Endothelial cell of umbilical vein (primary cell): ENCODE measurements at regions not wholly inside any gene's neighbourhood (a gene's known extent, or its start where the extent isn't known, plus 50 kb on each side); places are given as distances from the start of the nearest gene placed in this dataset.

Experiments
- BruUV-seq: library from RNA; stranded (reverse); fragments of 400-500 nt; replicated peaks from 2 replicates; lab custom pipeline; 2021; lab: Mats Ljungman, UMichigan
- CTCF ChIA-PET: fragments of 300-600, 350-600 bp; sonication (Branson Sonifier 250); formaldehyde crosslinking; loops from one replicate; lab custom pipeline; 2021; ENCODE audit warnings: antibody characterized with exemption, inconsistent platforms; lab: Charles Lee
- POLR2A ChIA-PET: fragments of 300-600, 350-600 bp; sonication (Branson Sonifier 250); formaldehyde crosslinking; loops from one replicate; lab custom pipeline; 2021; ENCODE audit warnings: antibody characterized with exemption, inconsistent platforms; lab: Charles Lee
- DNase-seq: peaks from one replicate; pipeline ENCODE4 v3.0.0-alpha.2; 2011; ENCODE audit warnings: low read depth, low spot score
- FAIRE-seq: peaks from 2 replicates; lab custom pipeline; 2011; peaks lifted over from hg19 to GRCh38; lab: Jason Lieb, UNC
- H2AFZ ChIP-seq: 2 replicates; pipeline ENCODE4 v1.6.0; 2012; ENCODE audit warnings: low read depth, low read length, control low read depth, inconsistent platforms
- H3K27ac ChIP-seq: 2 replicates; pipeline ENCODE4 v1.5.1; 2011; ENCODE audit warnings: low read depth, mild to moderate bottlenecking, control low read depth, low read length, moderate library complexity; ENCODE audit not compliant: insufficient read depth
- H3K27me3 ChIP-seq, 2 experiments: 2 replicates each; pipeline versions ENCODE4 v1.6.0 to v1.6.1; 2011; ENCODE audit warnings: low read length in 2 of 2, mixed read lengths in 1 of 2; ENCODE audit not compliant: control insufficient read depth in 2 of 2, insufficient read depth in 2 of 2
- H3K36me3 ChIP-seq, 2 experiments: 2 replicates in 1 of 2; 3 replicates in 1 of 2; pipeline ENCODE4 v1.5.1; 2011; ENCODE audit warnings: low read length in 2 of 2, mild to moderate bottlenecking in 1 of 2, moderate library complexity in 1 of 2; ENCODE audit not compliant: control insufficient read depth in 2 of 2, insufficient read depth in 2 of 2; ENCODE audit errors: extremely low read depth in 1 of 2
- H3K4me1 ChIP-seq: 3 replicates; pipeline ENCODE4 v1.5.1; 2011; ENCODE audit warnings: mild to moderate bottlenecking, low read length; ENCODE audit not compliant: control insufficient read depth, insufficient read depth; ENCODE audit errors: extremely low read depth
- H3K4me2 ChIP-seq: 2 replicates; pipeline ENCODE4 v1.6.1; 2011; ENCODE audit warnings: low read length, control low read depth, mixed read lengths; ENCODE audit not compliant: insufficient read depth
- H3K4me3 ChIP-seq, 3 experiments: fragments of 200-600 bp in 1 of 3; sonication (generic), shearing (Covaris generic) in 1 of 3; replicated peaks in 1 of 3; 2 replicates each; pipeline ENCODE4 v1.5.1; 2011 to 2016; ENCODE audit warnings: control low read depth in 3 of 3, low read length in 3 of 3, mild to moderate bottlenecking in 2 of 3, inconsistent platforms in 1 of 3, low read depth in 1 of 3, moderate library complexity in 1 of 3; ENCODE audit not compliant: insufficient read depth in 1 of 3
- H3K79me2 ChIP-seq: 2 replicates; pipeline ENCODE4 v1.6.0; 2012; ENCODE audit warnings: low read length, inconsistent platforms; ENCODE audit not compliant: control insufficient read depth, insufficient read depth
- H3K9ac ChIP-seq: replicated peaks from 2 replicates; pipeline ENCODE3; 2011; ENCODE audit warnings: low read length, control low read depth; ENCODE audit not compliant: insufficient read depth; ENCODE audit errors: extremely low read depth
- H3K9me1 ChIP-seq: replicated peaks from 3 replicates; pipeline ENCODE4 v1.6.0; 2011; ENCODE audit warnings: mild to moderate bottlenecking, low read length; ENCODE audit not compliant: control insufficient read depth, insufficient read depth; ENCODE audit errors: extremely low read depth
- H3K9me3 ChIP-seq: replicated peaks from 2 replicates; pipeline ENCODE4 v1.5.1; 2012; ENCODE audit warnings: low read length, inconsistent platforms; ENCODE audit not compliant: control insufficient read depth, insufficient read depth
- H4K20me1 ChIP-seq: replicated peaks from 2 replicates; pipeline ENCODE3; 2011; ENCODE audit warnings: mild to moderate bottlenecking, low read length; ENCODE audit not compliant: control insufficient read depth, insufficient read depth; ENCODE audit errors: extremely low read depth
- CTCF ChIP-seq, 2 donors: IDR thresholded peaks; 1 replicate in 1 of 2; 2 replicates in 1 of 2; pipeline ENCODE4 v1.5.1; 2011; ENCODE audit warnings: low read length in 2 of 2, mild to moderate bottlenecking in 2 of 2, moderate library complexity in 2 of 2, control low read depth in 1 of 2, inconsistent platforms in 1 of 2, low read depth in 1 of 2; ENCODE audit not compliant: insufficient read depth in 1 of 2; ENCODE audit errors: extremely low read depth in 1 of 2
- EZH2 ChIP-seq: IDR thresholded peaks from 2 replicates; pipeline ENCODE4 v1.6.1; 2012; ENCODE audit warnings: borderline replicate concordance, low read depth, mild to moderate bottlenecking, moderate library complexity, low read length, inconsistent platforms; ENCODE audit not compliant: severe bottlenecking
- FOS ChIP-seq: IDR thresholded peaks from 2 replicates; pipeline ENCODE4 v1.6.1; 2011; ENCODE audit warnings: mild to moderate bottlenecking, low read length, moderate library complexity, borderline replicate concordance; ENCODE audit not compliant: insufficient read depth
- GATA2 ChIP-seq: IDR thresholded peaks from 2 replicates; pipeline ENCODE4 v1.7.0; 2011; ENCODE audit warnings: low read depth, mild to moderate bottlenecking, moderate library complexity, mixed read lengths, low read length; ENCODE audit not compliant: insufficient read length, insufficient read depth
- JUN ChIP-seq: IDR thresholded peaks from 2 replicates; pipeline ENCODE4 v1.6.1; 2011; ENCODE audit warnings: borderline replicate concordance, low read depth; ENCODE audit not compliant: insufficient read length, insufficient read depth
- MAX ChIP-seq: IDR thresholded peaks from 2 replicates; pipeline ENCODE4 v1.6.1; 2011; ENCODE audit not compliant: insufficient read depth, insufficient read length
- MYC ChIP-seq: IDR thresholded peaks from one replicate; pipeline ENCODE4 v1.6.1; 2011; ENCODE audit warnings: mild to moderate bottlenecking, low read depth, low read length
- POLR2A ChIP-seq: IDR thresholded peaks from 2 replicates; pipeline ENCODE4 v1.6.1; 2012; ENCODE audit warnings: low read depth, mild to moderate bottlenecking, control low read depth, low read length
- POLR2AphosphoS5 ChIP-seq: IDR thresholded peaks from 2 replicates; pipeline ENCODE4 v1.6.1; 2012; ENCODE audit warnings: low read depth, mild to moderate bottlenecking, control low read depth, low read length, moderate library complexity; ENCODE audit not compliant: insufficient read depth
- dilution Hi-C: fragments of 300-500 bp; cut with MboI; formaldehyde crosslinking; loops from one replicate; pipeline ENCODE4 v1.15.0; 2019; ENCODE audit warnings: low sequenced_read_pairs; ENCODE audit not compliant: extremely low pct_ligation_motif_present
- intact Hi-C: fragments of 100-400 bp; cut with micrococcal nuclease; formaldehyde crosslinking; loops from one replicate; pipeline ENCODE4 v1.10.0; 2022

- Histone ChIP-seq H3K9me1 (no peaks in the 10 kb centered on the region), H3K4me2 (no peak overlapping the region), H2AFZ (no peak overlapping the region), H3K27ac (no peak overlapping the region), H3K4me3 (no peak overlapping the region), H3K36me3 (no peaks in the 10 kb centered on the region), H3K27me3 (no peaks in the 10 kb centered on the region), H3K4me1 (no peaks in the 10 kb centered on the region), H3K9ac (no peak overlapping the region), H3K79me2 (no peaks in the 10 kb centered on the region), H4K20me1 (no peaks in the 10 kb centered on the region), H3K9me3 (peaks cover 4% of the 10 kb centered on the region)
- dilution Hi-C loops (no loop called here), intact Hi-C loops (no loop called here)
- BruUV-seq = no TSS peak
- CTCF ChIA-PET = no interaction called here
- DNase-seq (no peak), FAIRE-seq (no peak)
- POLR2A ChIA-PET = no interaction called here
- TF ChIP-seq JUN = no peak
- TF ChIP-seq EZH2 = no peak
- TF ChIP-seq GATA2 = no peak
- no peak for TF ChIP-seq MAX
- TF ChIP-seq FOS = no peak
- TF ChIP-seq POLR2A = no peak
- TF ChIP-seq MYC = no peak
- TF ChIP-seq POLR2AphosphoS5 = no peak
- TF ChIP-seq CTCF (IDR thresholded peaks at IDR 0.05; ENCODE audit: extremely low read depth in 1 of 2, insufficient read depth in 1 of 2, low read depth in 1 of 2, low read length in 2 of 2) = no peak
Measured at GRCh38 chr20:55469074-55469473, 536.2 kb downstream of the CBLN4 start.
